PC-3 (cell line): ENCODE measurements at regions not wholly inside any gene's neighbourhood (a gene's known extent, or its start where the extent isn't known, plus 50 kb on each side); places are given as distances from the start of the nearest gene placed in this dataset.

Experiments used
- ATAC-seq: fragments of 200-7000 bp; cut with Tn5 transposase; 2 replicates; pipeline ENCODE4 v1.9.1; 2020; ENCODE audit warnings: mild to moderate bottlenecking, moderate library complexity
- BruUV-seq: library from RNA; stranded (reverse); fragments of 400-500 nt; replicated peaks from 2 replicates; lab custom pipeline; 2021; lab: Mats Ljungman, UMichigan
- CTCF ChIA-PET: fragments of 300-600 bp; sonication (Branson Sonifier 250); formaldehyde crosslinking; loops from one replicate; lab custom pipeline; 2022; ENCODE audit warnings: antibody characterized with exemption; lab: Charles Lee
- POLR2A ChIA-PET: fragments of 300-600 bp; sonication (Branson Sonifier 250); formaldehyde crosslinking; loops from one replicate; lab custom pipeline; 2022; ENCODE audit warnings: antibody characterized with exemption; ENCODE audit not compliant: unreplicated experiment; lab: Charles Lee
- DNase-seq: peaks from one replicate; pipeline ENCODE4 v3.0.0-alpha.2; 2015
- H2AFZ ChIP-seq: fragments of 300-600 bp; sonication (generic); 2 replicates; pipeline ENCODE4 v1.6.0; 2016; ENCODE audit warnings: antibody characterized with exemption, low read length
- H3F3A ChIP-seq: fragments of 300-600 bp; sonication (generic); one replicate; pipeline ENCODE4 v1.6.0; 2017; ENCODE audit warnings: antibody characterized with exemption, low read length, control low read depth, mild to moderate bottlenecking; ENCODE audit not compliant: unreplicated experiment
- H3K27ac ChIP-seq: fragments of 300-600 bp; sonication (generic); 2 replicates; pipeline ENCODE4 v1.5.1; 2016; ENCODE audit warnings: mild to moderate bottlenecking, low read length
- H3K27me3 ChIP-seq: fragments of 300-600 bp; sonication (generic); 2 replicates; pipeline ENCODE4 v1.6.1; 2016; ENCODE audit warnings: low read length, mixed read lengths
- H3K36me3 ChIP-seq: fragments of 300-600 bp; sonication (generic); 2 replicates; pipeline ENCODE4 v1.6.1; 2016; ENCODE audit warnings: low read depth, mixed run types, low read length, mixed read lengths
- H3K4me1 ChIP-seq: fragments of 300-600 bp; sonication (generic); 2 replicates; pipeline ENCODE4 v1.5.1; 2016; ENCODE audit warnings: low read length; ENCODE audit not compliant: insufficient read depth
- H3K4me2 ChIP-seq: fragments of 300-600 bp; sonication (generic); 2 replicates; pipeline ENCODE4 v1.6.0; 2016; ENCODE audit warnings: low read length
- H3K4me3 ChIP-seq: fragments of 300-600 bp; sonication (generic); 2 replicates; pipeline ENCODE4 v1.5.1; 2016; ENCODE audit warnings: mild to moderate bottlenecking, low read length, mixed read lengths
- H3K79me2 ChIP-seq: fragments of 300-600 bp; sonication (generic); 2 replicates; pipeline ENCODE4 v1.6.1; 2017; ENCODE audit warnings: low read length, mixed read lengths
- H3K9ac ChIP-seq: fragments of 300-600 bp; sonication (generic); 2 replicates; pipeline ENCODE4 v1.6.0; 2016; ENCODE audit warnings: mild to moderate bottlenecking, low read length
- H3K9me2 ChIP-seq: fragments of 300-600 bp; sonication (generic); replicated peaks from 2 replicates; pipeline ENCODE4 v1.6.1; 2016; ENCODE audit warnings: mixed run types, low read length, mixed read lengths
- H3K9me3 ChIP-seq: fragments of 300-600 bp; sonication (generic); 2 replicates; pipeline ENCODE4 v1.6.1; 2016; ENCODE audit warnings: low read length, mixed read lengths
- H4K20me1 ChIP-seq: fragments of 300-600 bp; sonication (generic); 2 replicates; pipeline ENCODE4 v1.6.1; 2016; ENCODE audit warnings: low read length, mixed read lengths
- EZH2 ChIP-seq: fragments of 300-600 bp; sonication (generic); IDR thresholded peaks from one replicate; pipeline ENCODE4 v1.6.1; 2017; ENCODE audit warnings: antibody characterized with exemption, mild to moderate bottlenecking, low read length; ENCODE audit not compliant: unreplicated experiment
- EZH2phosphoT487 ChIP-seq: fragments of 300-600 bp; sonication (generic); IDR thresholded peaks from 2 replicates; pipeline ENCODE4 v1.6.1; 2018; ENCODE audit warnings: mild to moderate bottlenecking, antibody characterized with exemption, low read length, borderline replicate concordance
- intact Hi-C: fragments of 100-400 bp; cut with micrococcal nuclease; formaldehyde crosslinking; loops from 2 replicates; pipeline ENCODE4 v1.9.0; 2023
- TF ChIP-seq, protein P1 (sequence below): fragments of 300-600 bp; sonication (generic); conservative IDR thresholded peaks from 2 replicates; pipeline ENCODE4 v1.5.1; 2017; ENCODE audit warnings: antibody characterized with exemption, low read depth, mild to moderate bottlenecking, low read length

DNA sequence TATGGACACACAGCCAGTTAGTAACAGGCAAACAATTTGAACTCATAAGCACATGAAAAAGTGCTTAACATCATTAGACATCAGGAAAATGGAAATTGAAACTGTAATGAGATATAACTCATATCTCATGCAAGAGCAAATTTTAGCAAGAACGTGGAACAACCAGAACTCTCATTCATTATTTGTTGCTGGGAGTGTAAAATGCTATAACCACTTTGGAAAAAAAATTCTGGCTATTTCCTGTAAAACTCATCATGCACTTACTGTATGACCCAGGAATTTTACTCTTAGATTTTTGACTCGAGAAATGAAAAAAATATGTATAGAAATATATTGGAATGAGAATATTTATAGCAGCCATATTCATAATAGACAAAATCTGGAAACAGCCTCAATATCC lies 205.7 kb upstream of the PUM3 start:
- BruUV-seq: no TSS peak
- Histone ChIP-seq H3K9me2 (no peaks in the 10 kb centered on the region), H2AFZ (no peak overlapping the region), H3K4me2 (no peak overlapping the region), H3K9ac (no peak overlapping the region), H3K79me2 (no peaks in the 10 kb centered on the region), H3K36me3 (no peaks in the 10 kb centered on the region), H3K27me3 (peaks cover 15% of the 10 kb centered on the region), H4K20me1 (no peaks in the 10 kb centered on the region), H3K9me3 (no peaks in the 10 kb centered on the region), H3K4me1 (no peaks in the 10 kb centered on the region), H3F3A (no peaks in the 10 kb centered on the region), H3K4me3 (no peak overlapping the region), H3K27ac (no peak overlapping the region)
- TF ChIP-seq EZH2 (no peak), EZH2phosphoT487 (no peak)
- TF ChIP-seq, protein P1, sequence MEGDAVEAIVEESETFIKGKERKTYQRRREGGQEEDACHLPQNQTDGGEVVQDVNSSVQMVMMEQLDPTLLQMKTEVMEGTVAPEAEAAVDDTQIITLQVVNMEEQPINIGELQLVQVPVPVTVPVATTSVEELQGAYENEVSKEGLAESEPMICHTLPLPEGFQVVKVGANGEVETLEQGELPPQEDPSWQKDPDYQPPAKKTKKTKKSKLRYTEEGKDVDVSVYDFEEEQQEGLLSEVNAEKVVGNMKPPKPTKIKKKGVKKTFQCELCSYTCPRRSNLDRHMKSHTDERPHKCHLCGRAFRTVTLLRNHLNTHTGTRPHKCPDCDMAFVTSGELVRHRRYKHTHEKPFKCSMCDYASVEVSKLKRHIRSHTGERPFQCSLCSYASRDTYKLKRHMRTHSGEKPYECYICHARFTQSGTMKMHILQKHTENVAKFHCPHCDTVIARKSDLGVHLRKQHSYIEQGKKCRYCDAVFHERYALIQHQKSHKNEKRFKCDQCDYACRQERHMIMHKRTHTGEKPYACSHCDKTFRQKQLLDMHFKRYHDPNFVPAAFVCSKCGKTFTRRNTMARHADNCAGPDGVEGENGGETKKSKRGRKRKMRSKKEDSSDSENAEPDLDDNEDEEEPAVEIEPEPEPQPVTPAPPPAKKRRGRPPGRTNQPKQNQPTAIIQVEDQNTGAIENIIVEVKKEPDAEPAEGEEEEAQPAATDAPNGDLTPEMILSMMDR: no peak
- intact Hi-C loops: no loop called here
- ATAC-seq (no peak), DNase-seq (no peak)
- POLR2A ChIA-PET: no interaction called here
- CTCF ChIA-PET: no interaction called here

DNA sequence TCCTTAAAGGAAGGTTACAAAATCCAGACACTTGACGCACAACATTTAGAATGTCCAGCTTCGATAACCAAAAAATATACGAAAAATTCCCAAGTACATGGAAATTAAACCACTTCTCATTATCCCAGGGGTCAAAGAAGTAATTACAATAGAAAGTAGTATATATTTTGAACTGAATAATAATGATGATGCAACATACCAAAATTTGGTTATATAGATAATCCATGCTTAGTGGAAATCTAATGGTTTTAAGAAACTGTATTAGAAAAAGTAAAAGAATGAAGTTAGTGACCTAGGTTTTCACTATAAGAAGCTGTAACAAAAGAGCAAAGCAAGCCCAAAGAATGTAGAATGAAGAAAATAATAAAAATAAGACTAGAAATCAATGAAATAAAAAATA lies 204.0 kb upstream of the PUM3 start:
- intact Hi-C loops: no loop called here
- ChIA-PET CTCF (no interaction called here), POLR2A (no interaction called here)
- no peak overlapping the region for H3K4me2 ChIP-seq
- no peak overlapping the region for H2AFZ ChIP-seq
- no peak overlapping the region for H3K27ac ChIP-seq
- H4K20me1 ChIP-seq: no peaks in the 10 kb centered on the region
- TF ChIP-seq EZH2phosphoT487 (no peak), EZH2 (no peak)
- TF ChIP-seq, protein P1: no peak
- no peaks in the 10 kb centered on the region for H3K36me3 ChIP-seq
- H3K9me3 ChIP-seq: no peaks in the 10 kb centered on the region
- no peak for DNase-seq
- no peaks in the 10 kb centered on the region for H3K9me2 ChIP-seq
- ATAC-seq: no peak
- no peaks in the 10 kb centered on the region for H3F3A ChIP-seq
- no peaks in the 10 kb centered on the region for H3K79me2 ChIP-seq
- no TSS peak for BruUV-seq
- no peaks in the 10 kb centered on the region for H3K4me1 ChIP-seq
- peaks cover 15% of the 10 kb centered on the region for H3K27me3 ChIP-seq
- H3K4me3 ChIP-seq: no peak overlapping the region
- no peak overlapping the region for H3K9ac ChIP-seq

DNA sequence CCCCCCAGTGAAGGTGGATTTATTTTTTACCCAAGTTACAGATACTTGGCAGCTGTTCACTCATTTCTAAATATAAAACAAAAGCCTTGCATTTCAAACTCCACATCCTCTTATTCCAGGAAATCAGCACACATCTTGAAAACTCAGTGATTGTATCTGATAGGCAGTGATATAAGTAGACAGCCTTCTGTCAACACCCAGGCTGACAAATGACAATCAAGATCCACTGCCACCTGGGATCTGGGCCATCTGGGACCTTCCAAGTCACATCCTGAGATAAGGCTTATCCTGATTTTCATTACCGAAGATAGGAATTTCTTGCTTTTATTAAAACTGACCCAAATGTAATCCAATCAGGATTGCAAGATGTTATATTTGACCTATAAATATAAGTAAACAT lies 201.3 kb upstream of the PUM3 start:
- no peak overlapping the region for H3K4me2 ChIP-seq
- POLR2A ChIA-PET: no interaction called here
- no peak for ATAC-seq
- no peak overlapping the region for H3K27ac ChIP-seq
- peaks cover 7% of the 10 kb centered on the region for H3K27me3 ChIP-seq
- H3F3A ChIP-seq: no peaks in the 10 kb centered on the region
- H4K20me1 ChIP-seq: no peaks in the 10 kb centered on the region
- no peak overlapping the region for H3K9ac ChIP-seq
- H3K9me3 ChIP-seq: no peaks in the 10 kb centered on the region
- no peaks in the 10 kb centered on the region for H3K9me2 ChIP-seq
- CTCF ChIA-PET: no interaction called here
- no peaks in the 10 kb centered on the region for H3K4me1 ChIP-seq
- H3K36me3 ChIP-seq: no peaks in the 10 kb centered on the region
- BruUV-seq: no TSS peak
- H3K4me3 ChIP-seq: no peak overlapping the region
- DNase-seq: no peak
- no peak overlapping the region for H2AFZ ChIP-seq
- H3K79me2 ChIP-seq: no peaks in the 10 kb centered on the region
- intact Hi-C loops: no loop called here
- TF ChIP-seq EZH2: no peak
- no peak for TF ChIP-seq EZH2phosphoT487
- TF ChIP-seq, protein P1: no peak
